Heart left ventricle (tissue), 13 donors: ENCODE measurements at regions not wholly inside any gene's neighbourhood (a gene's known extent, or its start where the extent isn't known, plus 50 kb on each side); places are given as distances from the start of the nearest gene placed in this dataset.
"Not testable (repeated sequence)": the region's sequence is repeated elsewhere in the genome, so short reads cannot be mapped to it uniquely, and the experiment has no call there.

Experiments used
- POLR2A ChIP-seq, 2 donors: fragments of 450-650 bp; IDR thresholded peaks; one replicate each; pipeline ENCODE4 v1.6.1; 2017; ENCODE audit warnings: antibody characterized with exemption in 2 of 2, mild to moderate bottlenecking in 2 of 2, moderate library complexity in 2 of 2
- TF ChIP-seq, protein P1 (sequence below), 12 donors: fragments of 200-600 bp; sonication (generic) in 4 of 12; IDR thresholded peaks; one replicate each; pipeline versions ENCODE4 v1.5.0 to v1.8.0; 2018 to 2022; ENCODE audit warnings: antibody characterized with exemption in 12 of 12, mild to moderate bottlenecking in 5 of 12
- donor health status: ischemic (EF 13 %, LVEDD 7.1; RV severe dilation, severe dysfunction).
- donor health status: DM: no; HTN: yes; CAD: no.
- donor health status: DM: no; HTN: no; CAD: no.
- donor health status: ischemic (EF 25% LVEDD 6.9; RV normal size, moderate dysfunction).
- donor health status: ischemic (EF 25% LVEDD 5.7; RV mildly dilated, moderate dysfunction).
- donor health status: ischemic (EF 35%, LVEDD 5.7; RV mildly dilated, moderate dysfunction).
- donor health status: nonischemic (EF 11% LVEDD 7.7; RV severe dilation, severe dysfunction).
- donor health status: DM: yes; HTN: yes; CAD: no.
- donor health status: PGD.
- donor health status: ischemic (EF 29% LVEDD 5.4; RV normal size, mild dysfunction).
- donor health status: nonischemic (EF 23%, LVEDD 6.1; RV moderate dilation, normal function).

DNA sequence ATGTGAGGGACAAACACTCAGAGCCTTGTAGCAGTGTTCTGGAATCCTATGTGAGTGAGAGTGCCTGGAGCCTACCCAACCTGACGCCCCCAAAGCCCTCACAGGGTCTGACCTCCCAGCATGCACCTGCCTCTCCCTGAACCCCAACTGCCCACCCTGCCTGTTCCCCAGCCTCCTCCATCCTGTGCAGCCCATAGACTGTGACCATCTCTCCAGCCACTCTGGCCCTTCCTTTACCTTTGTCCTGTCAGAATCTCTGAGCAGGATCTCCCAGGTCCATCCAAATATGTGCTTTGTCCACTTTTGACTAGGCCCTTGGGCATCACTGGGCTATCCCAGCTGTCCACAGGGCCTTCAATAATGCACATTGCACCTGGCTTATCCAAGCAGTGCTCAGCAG lies 1159.8 kb upstream of the TPTE start:
- TF ChIP-seq, protein P1, sequence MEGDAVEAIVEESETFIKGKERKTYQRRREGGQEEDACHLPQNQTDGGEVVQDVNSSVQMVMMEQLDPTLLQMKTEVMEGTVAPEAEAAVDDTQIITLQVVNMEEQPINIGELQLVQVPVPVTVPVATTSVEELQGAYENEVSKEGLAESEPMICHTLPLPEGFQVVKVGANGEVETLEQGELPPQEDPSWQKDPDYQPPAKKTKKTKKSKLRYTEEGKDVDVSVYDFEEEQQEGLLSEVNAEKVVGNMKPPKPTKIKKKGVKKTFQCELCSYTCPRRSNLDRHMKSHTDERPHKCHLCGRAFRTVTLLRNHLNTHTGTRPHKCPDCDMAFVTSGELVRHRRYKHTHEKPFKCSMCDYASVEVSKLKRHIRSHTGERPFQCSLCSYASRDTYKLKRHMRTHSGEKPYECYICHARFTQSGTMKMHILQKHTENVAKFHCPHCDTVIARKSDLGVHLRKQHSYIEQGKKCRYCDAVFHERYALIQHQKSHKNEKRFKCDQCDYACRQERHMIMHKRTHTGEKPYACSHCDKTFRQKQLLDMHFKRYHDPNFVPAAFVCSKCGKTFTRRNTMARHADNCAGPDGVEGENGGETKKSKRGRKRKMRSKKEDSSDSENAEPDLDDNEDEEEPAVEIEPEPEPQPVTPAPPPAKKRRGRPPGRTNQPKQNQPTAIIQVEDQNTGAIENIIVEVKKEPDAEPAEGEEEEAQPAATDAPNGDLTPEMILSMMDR (IDR thresholded peaks at IDR 0.05): not testable (repeated sequence)
- not testable (repeated sequence) for TF ChIP-seq POLR2A (IDR thresholded peaks at IDR 0.05)
